ENCODE measurements at regions not wholly inside any gene's neighbourhood (a gene's known extent, or its start where the extent isn't known, plus 50 kb on each side); places are given as distances from the start of the nearest gene placed in this dataset.

- no peaks in the 10 kb centered on the region for H3K79me2 ChIP-seq (ENCODE audit: control insufficient read depth, insufficient read depth, low read length)
- no TSS peak for BruUV-seq (replicated peaks)
- no peak overlapping the region for H2AFZ ChIP-seq (ENCODE audit: low read depth, low read length)
- no peaks in the 10 kb centered on the region for H3K4me1 ChIP-seq (ENCODE audit: control insufficient read depth, extremely low read depth, insufficient read depth, low read length)
- CTCF ChIA-PET: no interaction called here
- no peak overlapping the region for H3K4me3 ChIP-seq (replicated peaks in 1 of 3; ENCODE audit: insufficient read depth in 1 of 3, low read depth in 1 of 3, low read length in 3 of 3)
- no peak overlapping the region for H3K4me2 ChIP-seq (ENCODE audit: insufficient read depth, low read length)
- dilution Hi-C loops (cut with MboI; ENCODE audit: extremely low pct_ligation_motif_present, low sequenced_read_pairs): no loop called here
- FAIRE-seq: no peak
- POLR2A ChIA-PET: no interaction called here
- no peak overlapping the region for H3K27ac ChIP-seq (ENCODE audit: insufficient read depth, low read depth, low read length)
- H3K27me3 ChIP-seq (ENCODE audit: control insufficient read depth in 2 of 2, insufficient read depth in 2 of 2, low read length in 2 of 2): no peaks in the 10 kb centered on the region
- no peaks in the 10 kb centered on the region for H3K36me3 ChIP-seq (ENCODE audit: control insufficient read depth in 2 of 2, extremely low read depth in 1 of 2, insufficient read depth in 2 of 2, low read length in 2 of 2)
- no peaks in the 10 kb centered on the region for H3K9me3 ChIP-seq (replicated peaks; ENCODE audit: control insufficient read depth, insufficient read depth, low read length)
- no peak overlapping the region for H3K9ac ChIP-seq (replicated peaks; ENCODE audit: extremely low read depth, insufficient read depth, low read length)
- TF ChIP-seq MAX (IDR thresholded peaks at IDR 0.05; ENCODE audit: insufficient read depth, insufficient read length) (no peak), MYC (IDR thresholded peaks at IDR 0.05; ENCODE audit: low read depth, low read length) (no peak)
- DNase-seq (ENCODE audit: low read depth, low spot score): no peak
- no peaks in the 10 kb centered on the region for H4K20me1 ChIP-seq (replicated peaks; ENCODE audit: control insufficient read depth, extremely low read depth, insufficient read depth, low read length)
- H3K9me1 ChIP-seq (replicated peaks; ENCODE audit: control insufficient read depth, extremely low read depth, insufficient read depth, low read length): no peaks in the 10 kb centered on the region
- intact Hi-C loops (cut with micrococcal nuclease): no loop called here
Observed at GRCh38 chr12:67420506-67420905, 151.3 kb downstream of the CAND1 start.

- H3K9me3 ChIP-seq (replicated peaks; ENCODE audit: control insufficient read depth, insufficient read depth, low read length): no peaks in the 10 kb centered on the region
- no peaks in the 10 kb centered on the region for H3K4me1 ChIP-seq (ENCODE audit: control insufficient read depth, extremely low read depth, insufficient read depth, low read length)
- no peak overlapping the region for H3K9ac ChIP-seq (replicated peaks; ENCODE audit: extremely low read depth, insufficient read depth, low read length)
- no TSS peak for BruUV-seq (replicated peaks)
- no peak overlapping the region for H3K4me2 ChIP-seq (ENCODE audit: insufficient read depth, low read length)
- no peaks in the 10 kb centered on the region for H3K79me2 ChIP-seq (ENCODE audit: control insufficient read depth, insufficient read depth, low read length)
- H3K27ac ChIP-seq (ENCODE audit: insufficient read depth, low read depth, low read length): no peak overlapping the region
- H3K4me3 ChIP-seq (replicated peaks in 1 of 3; ENCODE audit: insufficient read depth in 1 of 3, low read depth in 1 of 3, low read length in 3 of 3): no peak overlapping the region
- no peak for FAIRE-seq
- TF ChIP-seq MAX (IDR thresholded peaks at IDR 0.05; ENCODE audit: insufficient read depth, insufficient read length) (no peak), GATA2 (IDR thresholded peaks at IDR 0.05; ENCODE audit: insufficient read depth, insufficient read length, low read depth, low read length) (no peak), POLR2AphosphoS5 (IDR thresholded peaks at IDR 0.05; ENCODE audit: insufficient read depth, low read depth, low read length) (no peak), JUN (IDR thresholded peaks at IDR 0.05; ENCODE audit: borderline replicate concordance, insufficient read depth, insufficient read length, low read depth) (no peak), POLR2A (IDR thresholded peaks at IDR 0.05; ENCODE audit: low read depth, low read length) (no peak), CTCF (IDR thresholded peaks at IDR 0.05; ENCODE audit: extremely low read depth in 1 of 2, insufficient read depth in 1 of 2, low read depth in 1 of 2, low read length in 2 of 2) (no peak), FOS (IDR thresholded peaks at IDR 0.05; ENCODE audit: borderline replicate concordance, insufficient read depth, low read length) (no peak), MYC (IDR thresholded peaks at IDR 0.05; ENCODE audit: low read depth, low read length) (no peak), EZH2 (IDR thresholded peaks at IDR 0.05; ENCODE audit: borderline replicate concordance, low read depth, low read length, severe bottlenecking) (no peak)
- no peaks in the 10 kb centered on the region for H3K36me3 ChIP-seq (ENCODE audit: control insufficient read depth in 2 of 2, extremely low read depth in 1 of 2, insufficient read depth in 2 of 2, low read length in 2 of 2)
- ChIA-PET POLR2A (no interaction called here), CTCF (no interaction called here)
- H3K9me1 ChIP-seq (replicated peaks; ENCODE audit: control insufficient read depth, extremely low read depth, insufficient read depth, low read length): no peaks in the 10 kb centered on the region
- no peaks in the 10 kb centered on the region for H3K27me3 ChIP-seq (ENCODE audit: control insufficient read depth in 2 of 2, insufficient read depth in 2 of 2, low read length in 2 of 2)
- intact Hi-C loops (cut with micrococcal nuclease) (no loop called here), dilution Hi-C loops (cut with MboI; ENCODE audit: extremely low pct_ligation_motif_present, low sequenced_read_pairs) (no loop called here)
- H4K20me1 ChIP-seq (replicated peaks; ENCODE audit: control insufficient read depth, extremely low read depth, insufficient read depth, low read length): no peaks in the 10 kb centered on the region
- no peak for DNase-seq (ENCODE audit: low read depth, low spot score)
- H2AFZ ChIP-seq (ENCODE audit: low read depth, low read length): no peak overlapping the region
Observed at GRCh38 chr12:67422081-67422480, 152.9 kb downstream of the CAND1 start.
